ENCODE measurements at regions not wholly inside any gene's neighbourhood (a gene's known extent, or its start where the extent isn't known, plus 50 kb on each side); places are given as distances from the start of the nearest gene placed in this dataset.
"Not testable (repeated sequence)": the region's sequence is repeated elsewhere in the genome, so short reads cannot be mapped to it uniquely, and the experiment has no call there.

- DNase-seq (ENCODE audit: extremely low spot score, insufficient read length, low read depth); FAIRE-seq: not testable (repeated sequence)
Measured at GRCh38 chr7:65259864-65260525, 113.7 kb upstream of the ZNF92 start.

- DNase-seq (ENCODE audit: extremely low spot score, insufficient read length, low read depth) (no peak), FAIRE-seq (peak; percentile 12)
Measured at GRCh38 chr7:65254061-65254460, 119.6 kb upstream of the ZNF92 start.

DNA sequence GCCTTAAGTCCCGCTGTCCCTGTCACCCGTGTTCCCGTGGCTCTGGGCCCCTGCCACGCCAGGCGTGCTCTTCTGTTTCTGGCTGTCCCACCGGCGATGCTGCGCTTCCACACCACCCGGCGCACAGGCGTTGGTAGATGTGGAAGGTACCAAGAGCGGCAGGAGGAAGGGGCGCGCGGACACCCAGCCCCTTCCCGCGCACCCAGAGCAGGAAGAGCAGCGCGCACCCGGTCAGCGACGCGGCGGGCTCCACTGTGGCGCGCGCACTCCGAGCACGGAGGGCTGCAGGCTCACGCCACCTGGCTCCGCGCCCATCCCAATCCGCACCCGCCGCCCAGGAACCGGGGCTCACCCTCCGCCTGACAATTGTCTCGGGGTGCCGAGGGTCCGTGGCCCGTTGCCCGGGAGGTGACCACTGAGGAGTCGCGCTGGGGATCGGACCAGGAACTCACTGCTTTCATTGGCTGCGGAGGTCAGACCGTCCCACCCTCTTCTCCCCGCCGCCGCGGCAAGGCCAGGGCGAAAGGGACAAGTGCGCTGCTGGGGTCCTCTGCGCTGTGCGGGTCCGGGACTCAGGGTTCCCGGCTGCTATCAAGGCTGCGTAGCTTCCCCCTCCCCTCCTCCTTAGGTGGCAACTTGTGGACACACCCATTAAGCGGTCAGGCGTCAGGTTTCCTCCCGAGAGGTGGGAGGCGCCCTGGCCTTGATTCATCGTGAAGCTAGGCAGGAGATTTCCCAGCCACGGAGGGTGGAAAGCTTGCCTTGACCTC lies 121.6 kb upstream of the ZNF92 start:
- DNase-seq (ENCODE audit: extremely low spot score, insufficient read length, low read depth) (no peak), FAIRE-seq (no peak)

DNA sequence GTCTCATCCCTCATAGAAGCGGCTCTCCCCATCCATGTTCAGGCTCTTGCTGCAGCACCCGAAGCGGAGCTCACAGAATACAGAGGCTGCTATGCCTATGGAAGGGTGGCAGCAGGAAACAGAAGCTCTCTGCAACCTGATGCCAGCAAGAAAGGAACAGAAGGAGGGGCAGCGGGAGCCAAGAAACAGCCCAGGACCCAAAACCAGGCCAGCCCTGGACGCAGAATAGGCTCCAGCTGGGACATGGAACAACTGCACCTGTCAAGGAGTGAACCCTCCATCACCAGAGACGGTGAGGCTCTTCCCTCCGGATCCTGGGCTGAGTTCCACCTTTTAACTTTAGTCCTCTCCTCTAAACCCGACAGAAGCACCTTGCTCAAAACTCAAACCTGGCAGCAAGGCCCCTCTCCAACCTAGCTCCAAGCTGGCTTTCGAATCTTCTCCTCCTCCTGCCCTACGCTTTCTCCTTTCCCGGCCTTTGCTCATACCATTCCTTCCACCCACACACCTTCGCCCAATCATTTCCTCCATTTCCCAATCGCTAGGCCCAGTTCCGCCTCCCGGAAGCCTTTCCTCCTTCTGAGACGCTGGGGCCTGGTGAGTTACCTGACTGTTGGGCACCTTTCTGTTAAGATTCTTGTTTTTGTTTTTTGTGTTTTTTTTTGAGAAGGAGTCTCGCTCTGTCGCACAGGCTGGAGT lies 122.8 kb upstream of the ZNF92 start:
- FAIRE-seq (no peak), DNase-seq (ENCODE audit: extremely low spot score, insufficient read length, low read depth) (no peak)

DNA sequence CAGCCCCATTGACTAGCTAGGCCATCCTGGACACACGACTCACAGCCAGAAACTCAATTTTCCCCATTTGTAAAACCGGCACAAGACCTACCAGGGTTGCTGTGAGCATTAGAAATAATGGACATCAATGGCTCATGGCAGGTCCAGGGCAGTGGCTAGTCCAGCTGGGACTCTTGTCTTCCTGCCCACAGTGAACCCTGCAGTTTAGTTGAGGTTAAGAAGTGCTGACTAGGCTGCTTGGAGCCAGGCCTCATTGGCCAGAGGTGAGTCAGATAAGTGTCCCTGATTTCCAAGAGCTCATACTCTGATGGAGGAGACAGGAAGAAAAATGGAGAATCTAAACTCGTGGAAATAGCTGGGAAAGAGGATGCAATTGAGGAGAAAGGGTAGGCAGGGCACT lies 123.4 kb upstream of the ZNF92 start:
- no peak for DNase-seq (ENCODE audit: extremely low spot score, insufficient read length, low read depth)
- no peak for FAIRE-seq

DNA sequence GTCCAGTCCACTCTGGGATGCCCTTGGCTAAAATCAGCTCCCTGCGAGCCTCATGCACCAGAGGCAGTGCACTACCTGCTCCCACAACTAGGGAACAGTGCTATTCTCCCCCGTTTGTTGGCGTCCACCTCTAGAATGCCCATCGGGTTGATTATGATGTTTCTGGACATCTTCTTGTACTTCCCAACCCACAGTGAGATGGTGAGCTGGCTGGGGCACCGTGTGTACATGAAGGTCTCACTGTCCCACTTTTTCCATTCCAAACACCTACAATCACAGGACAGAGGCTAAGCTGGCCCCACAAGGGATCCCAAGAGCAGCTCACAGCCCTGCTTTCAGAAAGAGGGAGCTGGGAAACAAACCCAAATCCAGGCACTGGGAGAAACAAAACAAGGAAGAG lies 126.2 kb upstream of the ZNF92 start:
- FAIRE-seq, result no peak

DNA sequence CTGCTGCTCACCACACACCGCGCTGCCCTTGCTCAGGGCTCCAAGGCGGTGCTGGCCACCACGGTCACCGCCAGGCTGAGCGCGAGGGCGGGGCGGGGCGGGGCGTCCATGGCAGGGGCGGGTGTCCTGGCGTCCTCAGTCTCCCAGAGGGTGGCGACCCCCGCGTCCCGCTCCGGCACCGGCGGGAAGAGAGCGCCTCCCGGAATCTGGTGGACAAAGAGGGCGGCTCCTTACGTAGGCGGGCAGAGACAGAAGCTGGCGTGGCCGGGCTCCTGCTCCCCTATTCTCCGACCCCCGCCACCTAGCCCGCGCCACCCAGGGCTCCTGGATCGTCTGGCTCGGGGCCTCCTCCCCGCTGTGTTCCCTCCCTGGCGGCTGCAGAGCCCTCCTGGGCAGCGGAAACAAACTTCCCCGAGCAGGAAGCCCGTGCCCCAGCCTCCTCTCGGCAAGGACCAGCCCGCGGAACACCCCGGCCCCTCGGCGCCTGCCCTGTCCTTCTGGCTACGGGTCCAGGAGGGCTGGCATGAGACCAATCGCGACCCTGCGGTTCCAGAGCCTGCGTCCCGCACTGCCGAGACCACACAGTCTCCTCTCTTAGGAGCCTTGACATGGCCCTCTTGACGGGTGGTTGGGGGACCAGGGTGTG lies 133.8 kb upstream of the ZNF92 start:
- FAIRE-seq, result no peak
- DNase-seq (ENCODE audit: extremely low spot score, insufficient read length, low read depth), result no peak

More for the DNA sequence above, 126.2 kb upstream of the ZNF92 start:
- no peak for DNase-seq (ENCODE audit: extremely low spot score, insufficient read length, low read depth)

DNA sequence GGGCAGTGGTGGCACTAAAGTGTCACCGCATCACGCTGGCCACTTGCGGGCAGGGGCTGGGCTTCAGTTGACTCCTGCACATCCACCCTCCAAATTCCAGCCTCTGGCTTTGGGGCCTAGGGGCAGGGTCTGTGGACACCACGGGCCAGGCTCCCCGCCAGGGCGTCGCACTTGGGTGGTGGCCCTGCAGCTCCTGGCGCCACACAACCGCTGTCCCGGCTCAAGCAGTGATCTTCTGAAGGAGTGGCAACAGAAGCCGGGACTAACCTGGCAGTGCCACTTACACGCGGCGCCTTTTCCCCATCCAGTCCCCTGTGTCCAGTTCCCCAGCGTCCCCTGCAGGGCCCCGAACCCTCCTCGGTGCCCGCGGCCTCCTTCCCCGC lies 134.3 kb upstream of the ZNF92 start:
- no peak for FAIRE-seq
- DNase-seq (ENCODE audit: extremely low spot score, insufficient read length, low read depth), result no peak

GRCh38 chr7:65238785-65239184 lies 134.9 kb upstream of the ZNF92 start:
- DNase-seq (ENCODE audit: extremely low spot score, insufficient read length, low read depth) (no peak), FAIRE-seq (no peak)

DNA sequence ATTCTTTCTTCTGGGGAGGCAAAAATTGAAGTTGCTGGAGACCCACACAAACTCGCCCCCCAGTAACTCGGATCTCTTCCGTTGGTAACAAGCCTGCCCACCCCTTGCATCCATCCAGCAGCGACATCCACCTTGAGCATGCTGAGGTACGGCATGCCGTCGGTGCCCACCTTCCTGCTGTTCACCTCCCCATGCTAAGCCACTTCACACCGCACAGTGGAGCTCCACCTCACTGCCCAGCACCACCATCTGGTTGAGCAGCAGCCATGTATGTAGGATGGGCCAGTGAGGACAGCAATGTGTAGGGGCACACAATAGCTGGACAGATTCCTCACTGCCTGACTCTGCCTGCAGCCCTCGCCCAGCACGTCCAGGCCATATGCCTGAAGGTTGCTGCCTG lies 138.1 kb upstream of the ZNF92 start:
- DNase-seq (ENCODE audit: extremely low spot score, insufficient read length, low read depth) (no peak), FAIRE-seq (no peak)

GRCh38 chr7:65233409-65234034 lies 140.1 kb upstream of the ZNF92 start:
- no peak for FAIRE-seq

GRCh38 chr7:65230231-65230630 lies 143.4 kb upstream of the ZNF92 start:
- FAIRE-seq (no peak), DNase-seq (ENCODE audit: extremely low spot score, insufficient read length, low read depth) (no peak)

More at GRCh38 chr7:65233409-65234034, 140.1 kb upstream of the ZNF92 start:
- DNase-seq (ENCODE audit: extremely low spot score, insufficient read length, low read depth), result no peak

GRCh38 chr7:65225422-65226006 lies 148.1 kb upstream of the ZNF92 start:
- DNase-seq (ENCODE audit: extremely low spot score, insufficient read length, low read depth), result no peak
- no peak for FAIRE-seq

DNA sequence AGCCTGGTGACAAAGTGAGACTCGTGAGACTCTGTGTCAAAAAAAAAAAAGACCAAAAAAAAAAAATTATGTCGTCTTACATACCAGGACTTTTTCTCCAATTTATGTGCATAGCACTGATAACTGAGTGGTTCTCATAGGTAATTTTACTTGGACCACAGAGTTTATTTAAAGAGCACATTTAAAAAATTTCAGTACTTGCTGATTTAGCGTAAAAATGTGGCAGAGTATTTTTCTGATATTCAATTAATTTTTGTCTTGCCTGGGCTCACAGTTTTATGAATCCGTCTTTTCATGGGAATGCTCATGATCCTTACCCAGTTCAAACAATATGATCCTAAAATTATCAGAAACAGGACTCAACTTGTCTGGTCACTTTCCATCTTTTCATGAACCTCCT lies 151.0 kb upstream of the ZNF92 start:
- FAIRE-seq (no peak), DNase-seq (ENCODE audit: extremely low spot score, insufficient read length, low read depth) (no peak)

GRCh38 chr7:65221683-65222082 lies 152.0 kb upstream of the ZNF92 start:
- FAIRE-seq (no peak), DNase-seq (ENCODE audit: extremely low spot score, insufficient read length, low read depth) (no peak)

DNA sequence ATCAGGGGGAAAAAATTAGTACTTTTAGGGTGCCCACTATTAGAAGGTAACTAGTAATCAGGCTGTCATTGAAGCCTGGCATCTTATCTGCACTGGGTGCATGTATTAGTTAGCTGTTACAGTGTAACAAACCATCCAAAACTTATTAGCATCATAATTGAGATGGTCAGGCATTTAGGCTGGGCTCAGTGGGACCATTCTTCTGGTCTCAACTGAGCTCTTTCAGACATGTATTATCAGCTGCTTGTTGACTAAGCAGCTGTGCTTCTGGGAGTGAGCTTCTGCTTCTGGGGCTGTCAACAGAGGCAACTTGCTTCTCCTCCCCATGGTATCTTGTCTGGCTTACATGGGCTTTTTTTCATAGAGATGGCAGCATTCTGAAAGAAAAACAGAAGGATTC lies 154.0 kb upstream of the ZNF92 start:
- no peak for DNase-seq (ENCODE audit: extremely low spot score, insufficient read length, low read depth)
- no peak for FAIRE-seq

- DNase-seq (ENCODE audit: extremely low spot score, insufficient read length, low read depth) (no peak), FAIRE-seq (peak; percentile 15)
Measured at GRCh38 chr7:65216469-65216868, 157.2 kb upstream of the ZNF92 start.

GRCh38 chr7:65213260-65213659 lies 160.4 kb upstream of the ZNF92 start:
- FAIRE-seq, result not testable (repeated sequence)

GRCh38 chr7:65199221-65199620 lies 174.4 kb upstream of the ZNF92 start:
- FAIRE-seq, result not testable (repeated sequence)

More at GRCh38 chr7:65213260-65213659, 160.4 kb upstream of the ZNF92 start:
- DNase-seq (ENCODE audit: extremely low spot score, insufficient read length, low read depth), result not testable (repeated sequence)

More at GRCh38 chr7:65199221-65199620, 174.4 kb upstream of the ZNF92 start:
- DNase-seq (ENCODE audit: extremely low spot score, insufficient read length, low read depth), result not testable (repeated sequence)

Data from GM18507 (cell line).